Upper lobe of left lung (tissue), 4 donors: ENCODE measurements at regions not wholly inside any gene's neighbourhood (a gene's known extent, or its start where the extent isn't known, plus 50 kb on each side); places are given as distances from the start of the nearest gene placed in this dataset.

Source experiments
- EP300 ChIP-seq, 4 donors: sonication (generic); formaldehyde crosslinking; IDR thresholded peaks; one replicate each; pipeline ENCODE4 v1.5.1; 2017; ENCODE audit warnings: antibody characterized with exemption in 4 of 4, control low read depth in 2 of 4
- POLR2A ChIP-seq, 4 donors: fragments of 450-650 bp; IDR thresholded peaks; one replicate each; pipeline ENCODE4 v1.5.1; 2016 to 2017; ENCODE audit warnings: antibody characterized with exemption in 4 of 4, mild to moderate bottlenecking in 2 of 4
- POLR2AphosphoS5 ChIP-seq, 2 donors: sonication (generic); formaldehyde crosslinking; IDR thresholded peaks; one replicate each; pipeline ENCODE4 v1.5.1; 2017; ENCODE audit warnings: antibody characterized with exemption in 2 of 2
- TF ChIP-seq, protein P1 (sequence below), 6 experiments: fragments of 450-650 bp in 4 of 6; fragments of 200-600 bp in 2 of 6; sonication (generic) in 2 of 6; IDR thresholded peaks; one replicate each; pipeline ENCODE4 v1.5.1; 2016 to 2019; ENCODE audit warnings: antibody characterized with exemption in 6 of 6

DNA sequence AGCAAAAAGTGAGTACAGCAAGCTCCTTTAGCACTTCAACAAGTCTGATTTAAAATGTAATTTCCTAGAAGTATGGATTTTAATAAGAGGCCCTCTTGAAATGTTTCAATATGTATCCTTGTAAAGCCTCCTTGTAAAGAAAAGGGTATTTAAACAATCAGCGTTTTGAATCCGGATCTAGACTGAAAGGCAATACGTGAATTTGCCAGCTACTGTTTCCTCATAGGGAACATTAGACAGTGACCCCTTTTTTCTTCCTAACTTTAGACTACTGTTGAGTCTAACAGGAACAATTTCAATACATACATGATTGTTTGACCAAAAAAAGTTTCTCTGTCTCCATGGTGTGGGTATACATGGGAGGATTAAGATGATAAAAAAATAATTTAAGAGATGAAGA, 395.0 kb downstream of the TFAP2A start:
- TF ChIP-seq, protein P1, sequence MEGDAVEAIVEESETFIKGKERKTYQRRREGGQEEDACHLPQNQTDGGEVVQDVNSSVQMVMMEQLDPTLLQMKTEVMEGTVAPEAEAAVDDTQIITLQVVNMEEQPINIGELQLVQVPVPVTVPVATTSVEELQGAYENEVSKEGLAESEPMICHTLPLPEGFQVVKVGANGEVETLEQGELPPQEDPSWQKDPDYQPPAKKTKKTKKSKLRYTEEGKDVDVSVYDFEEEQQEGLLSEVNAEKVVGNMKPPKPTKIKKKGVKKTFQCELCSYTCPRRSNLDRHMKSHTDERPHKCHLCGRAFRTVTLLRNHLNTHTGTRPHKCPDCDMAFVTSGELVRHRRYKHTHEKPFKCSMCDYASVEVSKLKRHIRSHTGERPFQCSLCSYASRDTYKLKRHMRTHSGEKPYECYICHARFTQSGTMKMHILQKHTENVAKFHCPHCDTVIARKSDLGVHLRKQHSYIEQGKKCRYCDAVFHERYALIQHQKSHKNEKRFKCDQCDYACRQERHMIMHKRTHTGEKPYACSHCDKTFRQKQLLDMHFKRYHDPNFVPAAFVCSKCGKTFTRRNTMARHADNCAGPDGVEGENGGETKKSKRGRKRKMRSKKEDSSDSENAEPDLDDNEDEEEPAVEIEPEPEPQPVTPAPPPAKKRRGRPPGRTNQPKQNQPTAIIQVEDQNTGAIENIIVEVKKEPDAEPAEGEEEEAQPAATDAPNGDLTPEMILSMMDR (IDR thresholded peaks at IDR 0.05): no peak
- TF ChIP-seq EP300 (IDR thresholded peaks at IDR 0.05) (no peak), POLR2AphosphoS5 (IDR thresholded peaks at IDR 0.05) (no peak), POLR2A (IDR thresholded peaks at IDR 0.05) (no peak)
